WERI-Rb-1 (cell line): ENCODE measurements at regions not wholly inside any gene's neighbourhood (a gene's known extent, or its start where the extent isn't known, plus 50 kb on each side); places are given as distances from the start of the nearest gene placed in this dataset.

Experiments
- DNase-seq: peaks from one replicate; pipeline ENCODE4 v3.0.0-alpha.2; 2020
- H3K27ac ChIP-seq: fragments of 250-450 bp; sonication (Bioruptor Pico); 2 replicates; pipeline ENCODE4 v1.5.1; 2020; ENCODE audit warnings: mild to moderate bottlenecking, moderate library complexity
- H3K27me3 ChIP-seq: fragments of 250-450 bp; sonication (Bioruptor Pico); 2 replicates; pipeline ENCODE4 v1.5.1; 2021; ENCODE audit warnings: mild to moderate bottlenecking, low read depth, moderate library complexity; ENCODE audit not compliant: insufficient read depth, severe bottlenecking
- H3K36me3 ChIP-seq: fragments of 250-450 bp; sonication (Bioruptor Pico); 2 replicates; pipeline ENCODE4 v1.5.1; 2020; ENCODE audit warnings: mild to moderate bottlenecking, moderate library complexity
- H3K4me3 ChIP-seq: 2 replicates; pipeline ENCODE4 v1.5.1; 2011; ENCODE audit warnings: low read depth, mild to moderate bottlenecking, control low read depth, low read length
- H3K9me3 ChIP-seq: fragments of 250-450 bp; sonication (Bioruptor Pico); 2 replicates; pipeline ENCODE4 v1.5.1; 2021; ENCODE audit warnings: mild to moderate bottlenecking, moderate library complexity; ENCODE audit not compliant: severe bottlenecking
- TF ChIP-seq, protein P1 (sequence below): IDR thresholded peaks from 2 replicates; pipeline ENCODE4 v1.5.1; 2011; ENCODE audit warnings: low read depth, mild to moderate bottlenecking, control low read depth, inconsistent platforms, low read length

DNA sequence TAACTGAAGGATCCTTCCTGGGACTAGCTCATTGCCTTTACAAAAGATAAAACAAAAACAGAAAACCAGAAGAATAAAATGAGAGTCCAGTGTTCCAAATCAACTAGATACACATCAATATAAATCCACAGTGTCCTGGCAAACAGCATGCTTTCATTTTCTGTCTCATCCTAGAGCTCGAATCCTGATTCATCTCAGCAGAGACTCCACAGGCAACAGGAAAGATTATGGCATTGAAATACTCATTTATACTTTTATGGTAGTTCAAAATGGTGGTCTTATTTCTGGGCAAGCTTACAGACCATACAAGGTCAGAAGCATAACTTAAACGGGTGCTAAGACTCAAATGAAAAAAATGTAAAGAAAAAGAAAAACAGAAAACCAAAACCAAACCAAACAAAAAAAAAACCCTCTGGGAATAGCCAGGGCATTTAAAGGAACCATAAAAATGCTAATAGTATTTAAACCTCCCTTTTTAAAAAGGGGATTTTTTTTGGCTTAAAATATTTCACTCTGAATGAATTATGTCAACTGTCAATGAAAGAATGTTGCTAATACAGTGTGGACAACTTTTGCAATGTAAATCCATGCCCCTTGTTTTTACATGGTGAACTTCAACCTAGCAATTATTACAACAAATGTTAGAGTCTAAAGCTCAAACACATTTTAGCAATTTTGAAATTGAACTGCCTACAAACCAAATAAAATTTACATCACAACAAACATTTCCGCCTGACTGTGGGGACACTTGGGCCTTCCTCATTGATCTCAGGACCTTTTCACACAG is 57.9 kb downstream of the GPR101 start:
- Histone ChIP-seq H3K27me3 (peaks cover 4% of the 10 kb centered on the region), H3K4me3 (no peak overlapping the region), H3K27ac (no peak overlapping the region), H3K36me3 (no peaks in the 10 kb centered on the region), H3K9me3 (no peaks in the 10 kb centered on the region)
- no peak for DNase-seq
- TF ChIP-seq, protein P1, sequence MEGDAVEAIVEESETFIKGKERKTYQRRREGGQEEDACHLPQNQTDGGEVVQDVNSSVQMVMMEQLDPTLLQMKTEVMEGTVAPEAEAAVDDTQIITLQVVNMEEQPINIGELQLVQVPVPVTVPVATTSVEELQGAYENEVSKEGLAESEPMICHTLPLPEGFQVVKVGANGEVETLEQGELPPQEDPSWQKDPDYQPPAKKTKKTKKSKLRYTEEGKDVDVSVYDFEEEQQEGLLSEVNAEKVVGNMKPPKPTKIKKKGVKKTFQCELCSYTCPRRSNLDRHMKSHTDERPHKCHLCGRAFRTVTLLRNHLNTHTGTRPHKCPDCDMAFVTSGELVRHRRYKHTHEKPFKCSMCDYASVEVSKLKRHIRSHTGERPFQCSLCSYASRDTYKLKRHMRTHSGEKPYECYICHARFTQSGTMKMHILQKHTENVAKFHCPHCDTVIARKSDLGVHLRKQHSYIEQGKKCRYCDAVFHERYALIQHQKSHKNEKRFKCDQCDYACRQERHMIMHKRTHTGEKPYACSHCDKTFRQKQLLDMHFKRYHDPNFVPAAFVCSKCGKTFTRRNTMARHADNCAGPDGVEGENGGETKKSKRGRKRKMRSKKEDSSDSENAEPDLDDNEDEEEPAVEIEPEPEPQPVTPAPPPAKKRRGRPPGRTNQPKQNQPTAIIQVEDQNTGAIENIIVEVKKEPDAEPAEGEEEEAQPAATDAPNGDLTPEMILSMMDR = no peak

DNA sequence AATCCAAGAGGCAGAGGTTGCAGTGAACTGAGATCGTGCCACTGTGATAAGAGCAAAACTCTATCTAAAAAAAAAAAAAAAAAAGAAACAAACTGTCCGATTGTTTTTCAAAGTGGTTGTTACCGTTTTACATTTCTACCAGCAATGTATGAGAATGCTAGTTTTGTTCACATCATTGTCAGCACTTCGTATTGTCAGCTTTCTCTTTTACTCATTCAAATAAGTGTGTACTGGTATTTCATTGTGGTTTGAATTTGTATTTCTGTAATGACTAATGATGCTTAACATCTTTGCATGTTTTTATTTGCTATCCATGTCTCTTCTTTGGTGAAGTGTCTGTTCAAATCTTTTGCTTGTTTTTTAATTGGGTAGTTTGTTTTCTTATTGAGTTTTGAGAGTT is 65.8 kb downstream of the GPR101 start:
- peaks cover 4% of the 10 kb centered on the region for H3K27me3 ChIP-seq
- no peak overlapping the region for H3K27ac ChIP-seq
- DNase-seq = no peak
- no peaks in the 10 kb centered on the region for H3K9me3 ChIP-seq
- TF ChIP-seq, protein P1 = no peak
- H3K36me3 ChIP-seq = no peaks in the 10 kb centered on the region
- H3K4me3 ChIP-seq = no peak overlapping the region

DNA sequence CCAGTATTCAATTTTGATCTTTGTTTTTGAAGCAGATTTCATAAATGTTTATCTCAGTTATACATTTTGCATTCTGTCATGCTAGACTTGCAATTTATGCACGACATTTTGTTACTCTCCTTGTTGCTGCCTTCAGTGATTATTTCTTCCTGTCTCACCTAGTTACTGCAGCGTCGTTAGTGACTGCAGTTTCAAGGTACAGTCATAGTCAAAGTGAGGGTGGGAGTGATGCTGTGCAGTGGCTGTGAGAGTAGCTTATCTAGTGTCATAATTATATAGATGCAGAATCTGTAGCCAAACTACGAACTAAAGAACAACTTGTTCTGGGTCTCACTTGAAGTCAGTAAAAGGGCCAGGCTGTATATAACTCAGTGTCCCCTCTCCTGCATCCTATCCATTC is 69.8 kb downstream of the GPR101 start:
- H3K9me3 ChIP-seq = no peaks in the 10 kb centered on the region
- no peaks in the 10 kb centered on the region for H3K36me3 ChIP-seq

DNA sequence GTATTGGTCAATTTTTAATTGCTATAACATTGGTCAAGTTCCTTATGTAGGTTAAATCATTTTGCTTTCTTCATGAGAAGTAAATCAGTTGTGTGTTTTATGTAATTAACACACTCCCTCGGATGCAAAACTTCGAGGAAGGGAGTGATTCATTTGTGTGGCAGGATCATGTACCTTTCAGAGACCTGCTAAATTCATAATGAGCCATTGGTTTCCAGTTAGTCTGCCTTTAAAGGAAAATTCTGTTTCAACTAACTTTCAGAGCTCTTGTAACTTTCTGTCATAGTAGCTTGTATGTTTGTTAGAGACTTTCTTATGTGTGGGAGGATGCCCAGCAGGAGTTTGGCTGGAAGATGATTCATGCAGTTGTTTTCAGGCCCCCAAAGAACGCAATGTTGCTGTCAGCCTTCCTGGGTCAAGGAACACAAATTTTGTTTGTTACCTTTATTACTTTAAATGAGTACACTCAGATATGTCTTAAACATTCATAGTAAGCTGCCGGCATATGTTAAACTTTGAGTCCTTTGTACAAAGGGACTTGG is 72.1 kb downstream of the GPR101 start:
- no peak overlapping the region for H3K4me3 ChIP-seq
- no peaks in the 10 kb centered on the region for H3K27me3 ChIP-seq
- no peaks in the 10 kb centered on the region for H3K36me3 ChIP-seq
- TF ChIP-seq, protein P1 = no peak
- no peak overlapping the region for H3K27ac ChIP-seq
- H3K9me3 ChIP-seq = no peaks in the 10 kb centered on the region
- no peak for DNase-seq

More for the DNA sequence above, 69.8 kb downstream of the GPR101 start:
- TF ChIP-seq, protein P1 = no peak
- Histone ChIP-seq H3K27me3 (no peaks in the 10 kb centered on the region), H3K27ac (no peak overlapping the region), H3K4me3 (no peak overlapping the region)
- no peak for DNase-seq

DNA sequence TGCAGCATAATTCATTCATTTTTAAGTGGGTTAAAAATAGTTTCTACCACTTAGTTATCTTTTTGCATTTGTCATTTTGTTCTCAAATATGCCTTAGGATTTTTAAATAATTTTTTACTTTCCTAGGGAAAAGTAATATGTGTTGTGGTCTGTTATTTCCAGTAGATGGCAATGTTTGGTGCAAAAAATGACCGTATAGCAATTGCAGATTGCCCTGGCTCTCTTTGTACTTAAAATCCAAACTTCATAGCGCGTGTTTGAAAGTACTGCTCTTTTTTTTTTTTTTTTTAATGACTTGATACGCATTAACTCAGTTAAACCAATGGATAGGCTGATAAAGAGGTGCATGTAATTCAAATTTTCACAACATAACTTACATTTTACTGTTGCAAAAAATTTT is 74.4 kb upstream of the RBMX start:
- TF ChIP-seq, protein P1 = 0 out of 2 replicates have a peak, but pooled peaks have one; percentile 31
- H3K4me3 ChIP-seq = no peak overlapping the region
- peaks cover 3% of the 10 kb centered on the region for H3K27me3 ChIP-seq
- no peak for DNase-seq
- no peak overlapping the region for H3K27ac ChIP-seq
- H3K9me3 ChIP-seq = no peaks in the 10 kb centered on the region
- H3K36me3 ChIP-seq = no peaks in the 10 kb centered on the region
